ENCODE measurements at regions not wholly inside any gene's neighbourhood (a gene's known extent, or its start where the extent isn't known, plus 50 kb on each side); places are given as distances from the start of the nearest gene placed in this dataset.

- H3K27ac ChIP-seq (ENCODE audit: low read depth in 2 of 2, low read length in 1 of 2): no peak overlapping the region
- H3K36me3 ChIP-seq (replicated peaks in 1 of 2; ENCODE audit: control insufficient read depth in 1 of 2, insufficient read depth in 2 of 2, low read length in 1 of 2): no peaks in the 10 kb centered on the region
- no peak for DNase-seq
- ChIA-PET POLR2A (no interaction called here), CTCF (no interaction called here)
- no peak overlapping the region for H3K4me2 ChIP-seq
- TF ChIP-seq REST (IDR thresholded peaks at IDR 0.05; ENCODE audit: low read depth, low read length) (no peak), USF1 (IDR thresholded peaks at IDR 0.05; ENCODE audit: borderline replicate concordance, low read depth) (no peak), SMC3 (IDR thresholded peaks at IDR 0.05; ENCODE audit: low read depth, low read length) (no peak), POLR2AphosphoS5 (IDR thresholded peaks at IDR 0.05; ENCODE audit: low read depth, low read length) (no peak), FOSL2 (IDR thresholded peaks at IDR 0.05; ENCODE audit: borderline replicate concordance, low read depth) (no peak), IRF3 (IDR thresholded peaks at IDR 0.05; ENCODE audit: low read depth, low read length) (no peak), CHD2 (IDR thresholded peaks at IDR 0.05; ENCODE audit: low read length, partially characterized antibody) (no peak), GABPA (IDR thresholded peaks at IDR 0.05; ENCODE audit: low read depth) (no peak), PBX3 (IDR thresholded peaks at IDR 0.05) (no peak), GATA2 (CRISPR knock-in tag; IDR thresholded peaks at IDR 0.05) (no peak), MEF2A (IDR thresholded peaks at IDR 0.05; ENCODE audit: borderline replicate concordance, low read depth) (no peak), CTCF (IDR thresholded peaks at IDR 0.05) (no peak), USF2 (IDR thresholded peaks at IDR 0.05; ENCODE audit: borderline replicate concordance, low read depth, low read length) (no peak), RAD21 (IDR thresholded peaks at IDR 0.05; ENCODE audit: low read length) (no peak)
- H3K4me1 ChIP-seq (ENCODE audit: control insufficient read depth in 1 of 2, insufficient read depth in 2 of 2, low read depth in 1 of 2, low read length in 1 of 2): no peaks in the 10 kb centered on the region
- H3K9me3 ChIP-seq: no peaks in the 10 kb centered on the region
- H3K79me2 ChIP-seq (ENCODE audit: insufficient read depth): no peaks in the 10 kb centered on the region
- H3K9ac ChIP-seq: no peak overlapping the region
- no peak overlapping the region for H2AFZ ChIP-seq (ENCODE audit: low read depth)
- H3K27me3 ChIP-seq (ENCODE audit: insufficient read depth): no peaks in the 10 kb centered on the region; the same call in 1 of the 2 replicates
- 46% methylated on average over 10 of the region's 10 CpGs for WGBS (ENCODE audit: low lambda C conversion rate)
- H3F3A ChIP-seq (replicated peaks; ENCODE audit: insufficient read depth): no peaks in the 10 kb centered on the region
- no peaks in the 10 kb centered on the region for H4K20me1 ChIP-seq (ENCODE audit: insufficient read depth)
- H3K9me2 ChIP-seq: no peaks in the 10 kb centered on the region
- H3K4me3 ChIP-seq (ENCODE audit: low read depth in 2 of 2, low read length in 1 of 2): no peak overlapping the region
Measured at GRCh38 chr3:193055352-193055751, 137.7 kb upstream of the MB21D2 start.
